NCI-H2196 treated with DMSO at 0.1 percent for 48 hours (cell line): ENCODE measurements at regions not wholly inside any gene's neighbourhood (a gene's known extent, or its start where the extent isn't known, plus 50 kb on each side); places are given as distances from the start of the nearest gene placed in this dataset.

Experiments
- DNase-seq: peaks from one replicate; lab custom pipeline; 2025; ENCODE audit not compliant: unreplicated experiment; lab: John Stamatoyannopoulos, UW

DNA sequence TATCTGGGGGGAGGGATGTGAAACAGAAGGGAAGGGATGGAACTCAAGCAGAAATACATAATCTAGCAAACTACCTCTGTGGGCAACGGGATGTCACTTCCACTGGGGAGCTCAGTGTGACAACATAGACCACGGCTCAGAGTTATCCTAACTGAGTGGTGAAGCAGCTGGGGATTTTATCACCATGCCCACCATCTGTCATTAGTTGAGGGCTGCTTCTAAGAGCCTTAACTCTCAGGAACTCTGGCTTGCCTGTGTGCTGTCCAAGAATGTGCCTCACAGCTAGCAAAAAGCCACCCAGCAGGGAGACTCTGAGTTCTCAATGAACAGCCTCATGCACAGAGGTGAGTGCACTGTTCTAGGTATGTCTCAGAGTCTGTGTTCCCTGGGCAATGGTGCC is 90.6 kb upstream of the CXCL14 start:
- DNase-seq, result no peak

DNA sequence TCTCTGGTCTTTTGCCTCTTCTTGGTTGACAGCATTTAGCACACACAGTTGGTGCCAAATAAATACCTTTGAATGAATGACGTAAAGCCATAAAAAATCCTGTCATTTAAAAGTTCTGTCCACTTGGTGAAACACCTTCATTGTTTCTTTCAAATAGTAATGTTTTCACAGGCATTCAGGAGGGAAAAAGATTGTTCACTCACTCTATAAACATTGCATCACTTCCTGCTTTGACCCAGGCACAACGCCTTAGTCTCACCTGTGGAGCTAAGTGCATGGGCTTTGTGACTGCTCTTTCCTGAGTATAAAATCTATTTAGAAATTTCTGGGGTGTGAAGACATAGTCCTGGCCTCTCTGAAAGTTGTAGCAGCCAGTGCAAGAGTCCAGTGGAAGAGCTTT is 88.9 kb upstream of the CXCL14 start:
- no peak for DNase-seq

- no peak for DNase-seq
These were observed 88.4 kb upstream of the CXCL14 start for GRCh38 chr5:135667204-135667603.

DNA sequence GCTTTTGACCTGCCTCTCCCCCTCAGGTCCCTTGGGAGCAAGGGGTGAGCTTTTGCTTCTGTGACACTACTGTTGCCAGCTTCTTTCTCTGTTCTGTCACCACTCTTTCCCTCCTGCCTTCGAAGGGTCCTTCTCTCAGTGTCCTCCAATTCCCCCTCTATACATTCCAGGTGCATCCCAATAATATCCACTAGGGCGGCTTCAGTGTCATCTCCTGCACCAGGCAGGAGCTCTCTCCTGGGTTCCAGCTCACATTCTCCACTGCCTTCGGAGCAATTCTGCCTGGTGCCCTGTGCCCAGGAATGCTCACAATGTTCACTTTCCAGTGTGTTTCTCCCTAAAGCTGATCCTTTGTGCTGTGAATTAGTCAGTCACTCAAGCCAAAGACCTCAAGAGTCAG is 83.9 kb upstream of the CXCL14 start:
- DNase-seq, result no peak

GRCh38 chr5:135662061-135662481 is 83.3 kb upstream of the CXCL14 start:
- DNase-seq, result no peak

GRCh38 chr5:135660826-135661575 is 82.2 kb upstream of the CXCL14 start:
- peak; percentile 67 for DNase-seq

- no peak for DNase-seq
These were observed 78.9 kb upstream of the CXCL14 start for GRCh38 chr5:135657536-135658305.

- no peak for DNase-seq
These were observed 76.7 kb upstream of the CXCL14 start for GRCh38 chr5:135655468-135655815.

- no peak for DNase-seq
These were observed 76.1 kb upstream of the CXCL14 start for GRCh38 chr5:135654761-135655467.

- DNase-seq, result no peak
These were observed 72.4 kb upstream of the CXCL14 start for GRCh38 chr5:135651156-135651555.

- DNase-seq, result no peak
These were observed 71.3 kb upstream of the CXCL14 start for GRCh38 chr5:135650081-135650480.

DNA sequence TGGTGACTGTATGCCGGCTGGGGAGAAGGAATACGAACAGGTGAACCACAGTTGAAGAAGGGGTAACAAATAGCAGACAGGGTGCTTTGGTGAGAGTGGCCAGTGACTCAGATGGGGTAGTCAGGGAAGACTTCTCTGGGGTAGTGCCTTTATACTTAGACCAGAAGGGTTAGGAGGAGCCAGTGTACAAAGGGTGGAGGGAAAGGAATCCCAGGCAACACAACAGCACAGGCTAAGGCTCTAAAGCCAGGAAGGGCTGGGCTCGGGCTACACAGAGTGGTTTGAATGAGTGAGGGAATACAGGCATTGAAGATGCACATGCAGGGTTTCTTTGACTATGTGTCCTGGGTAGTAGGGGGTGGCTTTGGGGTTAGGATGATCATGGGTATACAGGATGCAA is 70.6 kb upstream of the CXCL14 start:
- no peak for DNase-seq

GRCh38 chr5:135648116-135648515 is 69.3 kb upstream of the CXCL14 start:
- no peak for DNase-seq

DNA sequence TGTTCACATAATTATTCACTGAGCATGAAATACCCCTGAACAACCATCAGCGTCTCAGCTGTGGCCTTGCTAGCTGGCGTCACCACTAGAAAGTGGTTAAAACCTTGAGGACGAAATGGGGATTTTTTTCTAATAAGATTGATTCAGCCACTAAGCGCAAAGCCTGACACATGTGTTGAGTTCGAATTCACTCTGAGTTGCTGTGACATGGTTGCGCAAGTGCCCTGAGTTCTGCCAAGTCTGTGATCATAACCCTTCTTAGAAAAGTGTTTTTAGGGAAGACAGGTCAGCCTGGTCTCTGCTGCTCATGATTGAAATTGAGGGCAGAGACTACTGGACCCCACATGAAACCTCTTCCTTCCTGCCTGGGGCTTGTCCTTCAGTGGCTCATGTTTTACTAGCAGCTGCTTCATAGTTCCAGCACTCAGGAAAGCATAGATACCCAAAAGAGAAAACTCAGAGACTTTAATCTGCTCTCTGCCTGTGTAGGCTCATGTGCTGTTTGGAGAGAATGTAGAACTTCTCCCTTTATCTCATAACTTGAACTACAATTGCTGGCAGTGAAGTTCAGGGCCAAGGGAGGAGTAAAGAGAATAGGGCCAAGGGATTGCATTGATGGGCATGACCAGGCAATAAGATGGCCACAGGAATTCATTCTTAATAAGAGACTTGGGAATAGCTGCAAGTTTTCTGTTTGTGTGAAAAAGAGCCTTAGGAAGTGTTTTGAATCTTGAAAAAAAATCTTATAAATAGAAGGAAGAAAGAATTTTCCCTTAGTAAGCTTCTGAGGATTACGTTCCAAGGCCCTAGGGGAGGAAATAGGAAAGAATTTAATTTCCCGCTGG is 66.8 kb upstream of the CXCL14 start:
- no peak for DNase-seq

- no peak for DNase-seq
These were observed 66.0 kb upstream of the CXCL14 start for GRCh38 chr5:135644816-135645215.

GRCh38 chr5:135643881-135644766 is 65.3 kb upstream of the CXCL14 start:
- no peak for DNase-seq

DNA sequence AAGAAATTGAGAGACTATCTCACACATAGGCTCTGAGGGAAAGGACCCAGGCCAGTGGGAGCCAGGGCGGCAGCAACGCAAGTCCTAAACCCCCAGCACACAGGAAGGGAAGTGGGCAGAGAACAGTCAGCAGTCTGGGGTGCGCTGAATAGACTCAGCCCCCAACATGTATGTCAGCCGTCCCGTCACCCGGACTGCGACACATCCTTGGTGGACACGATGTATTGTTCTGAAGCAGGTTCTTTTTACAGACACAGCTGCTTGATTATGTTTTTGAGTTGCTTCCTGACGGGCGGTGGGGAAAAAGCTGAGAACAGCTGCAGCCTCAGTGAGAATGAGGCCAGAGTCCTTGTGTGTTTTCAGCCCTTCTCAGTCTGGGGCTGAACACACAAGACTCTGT is 64.1 kb upstream of the CXCL14 start:
- DNase-seq, result no peak

GRCh38 chr5:135642488-135642870 is 63.7 kb upstream of the CXCL14 start:
- no peak for DNase-seq

- DNase-seq, result no peak
These were observed 63.1 kb upstream of the CXCL14 start for GRCh38 chr5:135641734-135642487.
